Astrocyte of the spinal cord (primary cell): ENCODE measurements at regions not wholly inside any gene's neighbourhood (a gene's known extent, or its start where the extent isn't known, plus 50 kb on each side); places are given as distances from the start of the nearest gene placed in this dataset.
A peak's percentile ranks its signal among the peaks of the same experiment; 100 is the strongest.

Experiments
- DNase-seq: peaks from one replicate; pipeline ENCODE4 v3.0.0; 2011; ENCODE audit warnings: low read depth, low spot score
- H3K4me3 ChIP-seq: 2 replicates; pipeline ENCODE4 v1.5.1; 2011; ENCODE audit warnings: low read depth, mild to moderate bottlenecking, low read length, moderate library complexity
- in situ Hi-C: cut with HindIII; loops from 2 replicates; pipeline ENCODE4 v1.10.0; 2017; ENCODE audit warnings: low sequenced_read_pairs
- TF ChIP-seq, protein P1 (sequence below): IDR thresholded peaks from 2 replicates; pipeline ENCODE4 v1.5.1; 2012; ENCODE audit warnings: low read depth, mild to moderate bottlenecking, low read length, inconsistent platforms

DNA sequence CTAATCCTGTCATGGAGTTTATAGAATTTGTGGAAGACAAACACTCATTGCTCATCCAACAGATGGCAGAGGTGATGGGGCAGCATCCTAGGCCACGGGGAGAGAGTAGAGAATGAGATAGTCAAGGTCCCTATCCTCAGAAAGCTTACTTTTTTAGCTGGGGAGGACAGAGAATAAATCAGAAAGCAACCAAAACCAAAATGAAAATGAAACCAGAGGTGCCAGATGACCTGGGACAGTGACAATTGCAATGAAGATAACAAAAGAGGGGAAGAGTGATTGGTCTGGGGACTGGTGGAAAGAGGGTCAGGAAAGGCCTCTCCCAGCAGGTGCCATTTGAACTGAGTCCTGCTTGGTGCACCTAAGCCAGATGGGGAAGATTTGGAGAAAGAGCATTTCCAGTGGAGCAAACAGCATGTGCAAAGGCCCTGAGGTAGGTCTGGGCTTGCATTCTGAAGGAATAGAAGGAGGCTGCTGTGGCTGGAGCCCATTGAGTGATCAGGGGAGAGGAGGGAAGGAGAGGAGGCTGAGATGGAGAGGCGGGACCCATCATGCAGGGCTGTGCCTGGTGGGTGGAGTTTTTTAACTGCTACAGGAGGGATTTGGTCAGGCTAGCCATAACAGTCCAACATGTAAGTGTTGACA lies 164.1 kb downstream of the RPS24 start:
- DNase-seq: no peak
- in situ Hi-C loops: no loop called here
- no peak overlapping the region for H3K4me3 ChIP-seq
- TF ChIP-seq, protein P1, sequence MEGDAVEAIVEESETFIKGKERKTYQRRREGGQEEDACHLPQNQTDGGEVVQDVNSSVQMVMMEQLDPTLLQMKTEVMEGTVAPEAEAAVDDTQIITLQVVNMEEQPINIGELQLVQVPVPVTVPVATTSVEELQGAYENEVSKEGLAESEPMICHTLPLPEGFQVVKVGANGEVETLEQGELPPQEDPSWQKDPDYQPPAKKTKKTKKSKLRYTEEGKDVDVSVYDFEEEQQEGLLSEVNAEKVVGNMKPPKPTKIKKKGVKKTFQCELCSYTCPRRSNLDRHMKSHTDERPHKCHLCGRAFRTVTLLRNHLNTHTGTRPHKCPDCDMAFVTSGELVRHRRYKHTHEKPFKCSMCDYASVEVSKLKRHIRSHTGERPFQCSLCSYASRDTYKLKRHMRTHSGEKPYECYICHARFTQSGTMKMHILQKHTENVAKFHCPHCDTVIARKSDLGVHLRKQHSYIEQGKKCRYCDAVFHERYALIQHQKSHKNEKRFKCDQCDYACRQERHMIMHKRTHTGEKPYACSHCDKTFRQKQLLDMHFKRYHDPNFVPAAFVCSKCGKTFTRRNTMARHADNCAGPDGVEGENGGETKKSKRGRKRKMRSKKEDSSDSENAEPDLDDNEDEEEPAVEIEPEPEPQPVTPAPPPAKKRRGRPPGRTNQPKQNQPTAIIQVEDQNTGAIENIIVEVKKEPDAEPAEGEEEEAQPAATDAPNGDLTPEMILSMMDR: no peak

DNA sequence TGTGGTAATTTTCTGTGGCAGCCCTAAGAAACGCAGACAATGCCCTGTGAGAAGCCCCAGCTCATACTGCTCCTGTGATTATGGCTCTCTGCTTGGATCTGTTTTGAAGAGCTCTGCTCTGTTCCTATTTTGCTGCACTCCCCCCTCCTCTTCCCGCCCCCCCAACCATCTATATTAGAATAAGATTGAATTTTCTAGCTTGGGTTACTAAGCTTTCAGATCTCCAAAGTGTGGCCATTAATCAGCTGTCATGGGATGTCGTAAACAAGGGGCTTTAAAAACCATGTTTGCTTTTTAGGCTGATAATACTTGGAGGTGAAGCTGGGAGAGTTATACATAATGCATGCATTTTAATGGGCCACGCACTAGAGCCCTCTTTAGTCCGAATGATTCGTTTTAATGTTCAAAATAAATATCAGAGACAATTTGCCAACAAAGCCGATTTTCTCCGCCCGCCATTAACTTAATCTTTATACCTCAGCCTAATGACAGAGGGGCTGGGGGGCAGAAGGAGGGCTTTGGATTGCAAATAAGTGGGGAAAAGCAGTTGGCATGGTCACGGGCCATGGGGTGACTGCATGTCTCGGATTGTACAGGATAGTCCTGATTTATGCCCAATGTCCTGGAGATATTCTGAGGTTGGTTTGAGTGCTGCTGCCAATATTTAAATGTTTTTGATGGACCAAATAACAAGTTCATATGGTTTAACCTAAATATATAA lies 165.5 kb downstream of the RPS24 start:
- TF ChIP-seq, protein P1: no peak
- no peak overlapping the region for H3K4me3 ChIP-seq
- in situ Hi-C loops: no loop called here
- no peak for DNase-seq

DNA sequence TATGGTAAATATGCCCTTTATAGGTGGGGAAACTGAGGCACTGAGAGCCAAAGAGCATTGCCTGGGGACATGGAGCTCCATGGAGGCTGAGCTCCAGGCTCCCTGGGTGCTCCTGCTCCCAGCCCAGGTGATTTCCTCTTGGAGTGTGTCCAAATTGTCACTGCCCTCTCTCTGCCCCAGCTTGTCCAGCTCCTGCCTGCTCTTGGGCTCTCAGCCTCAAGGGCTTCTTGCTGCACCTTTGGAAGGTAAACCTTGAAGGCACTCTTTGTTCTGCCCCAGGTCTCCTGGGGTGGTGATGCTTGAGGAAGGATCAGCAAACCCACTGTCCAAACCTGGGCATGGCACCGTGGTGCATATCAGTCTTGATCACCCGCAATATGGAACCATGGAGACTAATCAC lies 166.1 kb downstream of the RPS24 start:
- TF ChIP-seq, protein P1: no peak
- H3K4me3 ChIP-seq: no peak overlapping the region
- in situ Hi-C loops: no loop called here
- no peak for DNase-seq

DNA sequence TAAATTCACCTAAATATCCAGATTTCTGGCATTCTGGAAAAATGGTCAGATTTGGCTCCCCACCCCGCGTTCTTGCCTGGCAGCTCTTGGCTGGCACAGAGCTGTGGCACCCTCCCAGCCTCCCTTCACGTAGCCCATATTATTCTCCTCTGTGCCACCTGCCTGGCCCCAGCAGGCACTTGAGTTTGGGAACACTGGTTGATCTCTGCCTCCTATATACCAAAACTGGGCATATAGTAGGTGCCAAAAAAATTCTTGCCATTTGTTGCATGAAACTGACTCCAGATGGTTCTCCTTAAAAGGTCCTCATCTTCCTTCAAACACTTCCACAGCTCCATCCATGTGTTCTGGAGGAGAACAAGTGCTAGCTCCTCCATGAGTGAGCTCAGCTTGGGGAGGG lies 167.0 kb downstream of the RPS24 start:
- in situ Hi-C loops: no loop called here
- no peak for DNase-seq
- TF ChIP-seq, protein P1: no peak
- no peak overlapping the region for H3K4me3 ChIP-seq

DNA sequence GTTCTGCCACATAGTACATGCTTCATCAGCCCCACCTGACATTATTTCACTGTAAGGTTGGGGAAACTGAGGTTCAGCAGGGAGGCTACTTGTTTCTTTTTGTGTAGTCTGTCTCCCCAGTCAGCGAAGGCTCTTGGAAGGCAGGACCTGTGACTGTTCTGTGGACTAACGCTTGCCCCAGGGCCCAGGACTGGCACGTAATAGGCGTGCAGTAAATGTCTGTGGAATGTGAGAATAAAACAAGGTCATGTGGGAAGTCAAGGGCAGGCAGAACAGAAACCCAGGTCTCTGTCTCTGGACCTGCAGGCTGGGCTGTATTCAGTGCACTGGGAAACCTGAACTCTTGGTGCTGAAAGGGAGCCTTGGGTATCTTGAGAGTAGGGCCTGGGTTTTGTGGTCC lies 168.7 kb downstream of the RPS24 start:
- TF ChIP-seq, protein P1: no peak
- no peak overlapping the region for H3K4me3 ChIP-seq
- in situ Hi-C loops: no loop called here
- DNase-seq: no peak

DNA sequence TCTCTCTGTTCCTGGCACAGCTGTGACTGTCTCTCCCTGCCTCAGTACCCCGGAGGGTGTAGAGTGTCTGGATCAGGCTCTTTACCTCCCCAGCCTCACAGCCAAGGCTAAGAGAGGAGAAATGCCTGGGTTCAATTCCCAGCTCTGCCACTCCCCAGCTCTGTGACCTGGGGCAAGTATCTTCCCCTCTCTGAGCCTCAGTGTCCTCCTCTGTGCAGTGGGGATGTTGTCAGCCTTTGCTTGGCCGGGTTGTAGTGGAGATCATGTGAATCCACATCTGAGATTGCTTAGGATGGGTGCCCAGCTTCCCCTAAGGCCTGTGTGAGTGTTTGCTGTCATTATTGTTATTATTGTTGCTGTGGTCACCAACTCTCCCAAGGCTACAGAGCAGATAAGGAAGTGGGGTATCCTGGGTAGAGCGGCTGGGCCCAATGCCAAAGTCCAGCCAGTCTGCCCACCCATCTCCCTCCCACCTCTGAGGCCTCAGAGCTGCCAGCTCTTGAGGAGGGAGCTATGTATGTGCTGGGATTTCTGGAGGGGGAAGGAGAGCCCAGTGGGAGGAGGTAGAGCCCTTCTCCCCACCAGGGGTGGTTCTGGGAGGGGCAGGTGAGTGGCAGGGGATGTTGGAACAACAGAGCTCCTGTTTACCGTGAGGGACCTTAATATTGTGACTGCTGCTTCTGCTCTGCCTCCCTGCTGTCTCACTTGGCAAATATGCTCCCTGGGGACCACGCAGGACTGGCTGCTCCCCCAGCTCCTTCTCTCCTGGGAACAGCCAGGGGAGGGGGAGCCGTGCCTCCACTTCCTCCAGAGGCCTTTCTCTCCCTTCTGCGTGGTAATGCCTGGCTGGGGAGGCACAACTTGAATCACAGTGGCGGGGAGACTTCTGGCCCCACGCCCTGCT lies 170.5 kb downstream of the RPS24 start:
- in situ Hi-C loops: no loop called here
- peak; percentile 5 for DNase-seq
- TF ChIP-seq, protein P1: no peak
- no peak overlapping the region for H3K4me3 ChIP-seq
